C4-2B (cell line): ENCODE measurements at regions not wholly inside any gene's neighbourhood (a gene's known extent, or its start where the extent isn't known, plus 50 kb on each side); places are given as distances from the start of the nearest gene placed in this dataset.

Experiments used
- ZFX ChIP-seq: fragments of 450-650 bp; IDR thresholded peaks from 2 replicates; pipeline ENCODE4 v1.6.1; 2017
- TF ChIP-seq, protein P1 (sequence below): fragments of 450-650 bp; conservative IDR thresholded peaks from 2 replicates; pipeline ENCODE4 v1.5.1; 2017; ENCODE audit warnings: mild to moderate bottlenecking

DNA sequence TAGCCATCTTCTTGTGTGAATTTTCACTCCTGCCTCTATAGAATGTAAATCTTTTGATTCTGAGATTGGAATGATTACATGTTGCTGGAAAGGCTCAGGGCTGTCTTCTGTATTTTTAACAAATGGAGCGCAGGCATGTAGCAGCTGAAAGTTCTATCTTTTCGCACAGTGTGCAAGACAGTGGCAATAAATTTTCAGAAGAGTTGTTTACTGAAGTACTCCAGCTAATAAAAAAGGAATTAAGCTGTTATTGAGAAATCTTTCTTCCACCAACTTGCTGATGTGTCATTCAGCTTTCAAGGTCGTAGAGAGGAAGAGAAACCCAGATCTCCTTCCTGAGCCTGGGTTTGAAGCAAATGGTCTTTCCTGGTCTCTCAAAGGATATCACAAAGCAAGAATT is 122.0 kb upstream of the PUDP start:
- TF ChIP-seq, protein P1, sequence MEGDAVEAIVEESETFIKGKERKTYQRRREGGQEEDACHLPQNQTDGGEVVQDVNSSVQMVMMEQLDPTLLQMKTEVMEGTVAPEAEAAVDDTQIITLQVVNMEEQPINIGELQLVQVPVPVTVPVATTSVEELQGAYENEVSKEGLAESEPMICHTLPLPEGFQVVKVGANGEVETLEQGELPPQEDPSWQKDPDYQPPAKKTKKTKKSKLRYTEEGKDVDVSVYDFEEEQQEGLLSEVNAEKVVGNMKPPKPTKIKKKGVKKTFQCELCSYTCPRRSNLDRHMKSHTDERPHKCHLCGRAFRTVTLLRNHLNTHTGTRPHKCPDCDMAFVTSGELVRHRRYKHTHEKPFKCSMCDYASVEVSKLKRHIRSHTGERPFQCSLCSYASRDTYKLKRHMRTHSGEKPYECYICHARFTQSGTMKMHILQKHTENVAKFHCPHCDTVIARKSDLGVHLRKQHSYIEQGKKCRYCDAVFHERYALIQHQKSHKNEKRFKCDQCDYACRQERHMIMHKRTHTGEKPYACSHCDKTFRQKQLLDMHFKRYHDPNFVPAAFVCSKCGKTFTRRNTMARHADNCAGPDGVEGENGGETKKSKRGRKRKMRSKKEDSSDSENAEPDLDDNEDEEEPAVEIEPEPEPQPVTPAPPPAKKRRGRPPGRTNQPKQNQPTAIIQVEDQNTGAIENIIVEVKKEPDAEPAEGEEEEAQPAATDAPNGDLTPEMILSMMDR, result no peak
- no peak for TF ChIP-seq ZFX
